ENCODE measurements at regions not wholly inside any gene's neighbourhood (a gene's known extent, or its start where the extent isn't known, plus 50 kb on each side); places are given as distances from the start of the nearest gene placed in this dataset.

- DNase-seq = no peak
These were observed 56.9 kb upstream of the HAAO start for GRCh38 chr2:42849311-42849710.

DNA sequence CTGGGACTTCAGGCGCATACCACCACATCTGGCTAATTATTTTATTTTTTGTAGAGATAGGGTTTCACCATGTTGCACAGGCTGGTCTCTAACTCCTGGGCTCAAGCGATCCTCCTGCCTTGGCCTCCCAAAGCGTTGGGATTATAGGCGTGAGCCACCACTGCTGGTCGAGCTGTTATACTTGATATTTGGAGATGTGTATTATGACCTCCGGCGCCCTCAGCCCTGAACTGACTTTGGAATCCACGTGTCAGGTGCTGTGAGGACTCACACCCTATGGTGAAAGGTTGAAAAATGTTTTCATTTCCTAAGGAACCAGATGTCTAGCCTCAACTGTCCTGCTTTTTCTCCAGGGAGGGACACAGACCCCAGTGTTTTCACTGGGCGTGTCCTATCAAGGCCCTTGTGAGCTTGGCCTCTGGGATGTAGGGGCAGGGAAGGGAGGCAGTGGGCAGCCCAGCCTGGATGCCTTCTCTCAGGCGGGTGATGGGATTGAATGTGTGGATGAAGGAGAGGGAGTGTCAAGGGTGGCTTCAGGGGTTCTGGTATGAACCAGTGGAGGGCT is 56.4 kb upstream of the HAAO start:
- DNase-seq = no peak

- DNase-seq = no peak
These were observed 55.9 kb upstream of the HAAO start for GRCh38 chr2:42848265-42848664.

DNA sequence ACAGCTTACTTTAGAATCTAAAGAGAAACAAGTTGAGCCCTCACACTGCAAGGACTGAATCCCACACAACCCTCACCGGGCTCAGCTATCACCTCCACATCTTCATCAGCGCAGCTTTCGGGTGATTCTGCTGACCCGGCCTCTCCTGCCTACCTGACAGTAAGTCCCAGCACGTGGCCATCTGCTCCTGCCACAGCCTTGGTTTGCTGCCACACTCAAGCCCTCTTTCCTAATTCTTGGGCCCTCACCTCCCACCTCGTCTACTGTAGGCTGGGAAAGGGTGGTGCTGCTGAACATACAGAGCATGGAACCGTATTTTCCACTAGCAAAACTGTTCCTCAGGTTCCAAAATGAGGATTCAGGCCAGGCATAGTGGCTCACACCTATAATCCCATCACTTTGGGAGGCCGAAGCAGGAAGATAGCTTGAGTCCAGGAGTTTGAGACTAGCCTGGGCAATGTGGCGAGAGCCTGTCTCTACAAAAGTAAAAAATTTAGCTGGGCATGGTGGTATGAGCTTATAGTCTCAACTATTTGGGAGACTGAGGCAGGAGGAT is 55.3 kb upstream of the HAAO start:
- no peak for DNase-seq

DNA sequence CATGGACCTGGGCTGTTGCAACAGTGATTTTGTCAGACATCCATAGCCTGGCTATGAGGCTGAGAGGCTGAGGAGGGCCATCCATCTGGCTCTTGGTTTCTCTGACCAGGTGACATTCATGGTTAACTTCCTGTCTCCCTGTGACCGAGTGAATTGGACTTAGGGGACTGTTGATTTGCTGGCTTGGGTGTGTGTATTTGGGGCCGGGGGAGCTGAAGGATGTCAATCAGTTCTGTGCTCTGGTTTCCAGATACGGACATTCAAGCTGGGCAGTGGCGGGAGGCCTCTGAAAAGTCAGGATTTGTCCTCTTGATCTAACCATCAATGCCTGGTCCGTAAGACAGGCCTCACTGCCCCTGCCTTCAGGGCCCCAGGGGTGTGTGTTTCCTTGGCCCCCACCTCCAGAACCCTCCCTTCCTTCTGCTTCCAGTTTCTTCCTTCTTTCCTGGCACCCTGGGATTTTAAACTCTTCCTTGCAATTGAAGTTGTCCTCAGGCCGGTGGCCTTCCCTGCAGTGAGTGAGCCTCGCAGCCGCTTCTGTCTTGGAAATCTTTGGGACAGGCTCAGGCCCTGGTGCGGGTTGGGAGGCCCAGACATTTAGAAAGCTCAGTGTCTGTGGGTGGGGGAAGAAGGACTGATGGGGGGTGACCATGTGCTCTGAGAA is 54.7 kb upstream of the HAAO start:
- no peak for DNase-seq

DNA sequence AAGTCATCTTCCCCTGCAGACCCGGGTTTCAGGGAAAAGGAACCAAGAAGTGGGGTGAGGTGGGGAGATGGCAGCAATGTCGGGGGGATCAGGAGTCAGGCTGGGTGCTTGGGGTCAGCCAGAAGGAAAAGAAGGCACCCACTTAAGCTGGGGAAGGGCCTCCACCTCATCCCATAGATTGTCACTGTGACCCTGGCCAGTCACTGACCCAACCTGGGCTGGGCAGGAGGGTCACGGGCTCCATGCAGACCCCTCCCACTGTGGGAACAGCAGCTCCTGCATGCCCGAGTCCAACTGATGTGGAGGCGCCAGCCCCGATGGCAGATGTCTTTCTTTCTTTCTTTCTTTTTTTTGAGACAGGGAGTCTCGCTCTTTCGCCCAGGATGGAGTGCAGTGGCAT is 53.6 kb upstream of the HAAO start:
- DNase-seq = no peak

DNA sequence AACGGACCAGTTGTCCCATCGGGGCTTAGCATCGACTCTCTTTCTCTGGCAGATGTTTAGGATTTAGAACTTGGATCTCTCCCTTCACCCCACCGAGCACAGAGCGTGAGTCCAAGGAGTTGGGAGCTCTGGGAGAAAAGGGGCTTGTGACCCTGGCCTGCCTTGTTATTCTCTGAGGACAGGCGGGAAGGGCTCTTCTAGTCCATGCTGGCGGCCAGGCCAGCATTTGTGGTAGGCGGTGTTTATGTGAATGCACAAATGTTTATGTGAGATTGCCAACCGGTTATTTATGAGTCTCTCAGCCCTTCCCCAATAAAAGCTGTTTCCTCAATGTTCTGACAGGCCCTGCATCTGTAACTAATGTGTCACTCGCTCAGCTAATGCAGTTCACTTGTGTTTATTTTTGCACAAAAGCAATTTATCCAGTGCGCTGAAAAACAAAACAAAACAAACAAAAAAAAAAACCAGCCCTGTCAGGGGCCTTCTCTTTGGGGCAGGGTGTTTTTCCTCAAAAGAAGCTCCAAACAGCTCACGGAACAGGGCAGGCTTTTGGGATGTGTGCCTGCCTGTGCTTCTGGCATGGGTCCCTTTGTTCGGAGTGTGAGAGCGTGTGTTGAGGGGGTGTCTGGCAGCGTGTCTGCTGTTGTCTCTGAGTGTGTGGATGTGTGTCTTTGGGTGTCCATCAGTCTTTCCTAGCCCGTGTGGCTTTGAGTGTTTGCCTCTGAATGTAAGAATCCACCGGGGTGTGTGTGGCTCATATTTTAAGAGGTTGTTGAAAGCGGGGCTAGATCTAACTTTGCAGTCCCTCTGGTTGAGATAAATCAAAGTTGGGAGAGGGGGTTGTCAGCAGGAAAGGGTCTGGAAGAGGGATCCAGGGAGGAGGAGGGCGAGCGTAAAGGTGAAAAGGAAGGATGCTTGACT is 52.8 kb upstream of the HAAO start:
- no peak for DNase-seq

- DNase-seq = no peak
These were observed 52.0 kb upstream of the HAAO start for GRCh38 chr2:42844366-42844765.

GRCh38 chr2:42843611-42844010 is 51.2 kb upstream of the HAAO start:
- DNase-seq = no peak

DNA sequence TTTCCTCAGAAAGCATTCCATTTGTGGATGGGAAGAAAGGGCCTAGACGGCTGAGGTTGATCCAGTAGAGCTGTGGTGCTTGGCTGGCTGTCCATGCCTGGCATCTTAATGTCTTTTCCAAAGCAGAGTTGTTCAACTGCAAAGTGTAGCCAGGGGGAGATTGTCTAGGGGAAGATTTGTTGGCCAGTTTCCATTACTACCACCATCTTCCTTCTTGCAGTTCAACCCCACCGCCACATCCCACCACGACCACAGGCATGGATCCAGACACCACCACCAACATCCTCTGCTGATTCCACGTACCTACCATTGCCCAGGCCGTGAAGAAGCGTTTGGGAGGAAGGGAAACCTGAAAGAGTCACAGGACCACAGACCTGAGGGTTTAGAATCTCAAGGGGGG is 50.7 kb upstream of the HAAO start:
- no peak for DNase-seq

DNA sequence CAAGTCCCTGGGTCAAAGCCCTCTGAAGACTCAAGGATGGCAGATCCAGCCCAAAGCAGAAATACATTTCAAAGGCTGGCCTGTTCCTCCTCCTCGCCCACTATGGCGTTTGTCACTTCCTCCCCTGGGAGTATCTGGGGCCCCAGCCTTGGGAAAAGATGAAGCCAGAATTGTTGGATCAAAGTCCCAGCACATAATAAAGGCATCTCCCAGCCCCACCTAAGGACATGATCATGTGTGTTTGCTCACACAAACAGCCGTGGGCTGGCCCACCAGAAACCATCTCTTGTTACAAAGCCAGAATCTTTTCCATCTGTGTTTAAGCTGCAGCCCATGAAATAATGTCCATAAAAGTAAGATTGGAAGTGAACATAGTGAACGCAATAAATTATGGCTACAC is 50.1 kb upstream of the HAAO start:
- DNase-seq = no peak
